ENCODE measurements at regions not wholly inside any gene's neighbourhood (a gene's known extent, or its start where the extent isn't known, plus 50 kb on each side); places are given as distances from the start of the nearest gene placed in this dataset.
A peak's percentile ranks its signal among the peaks of the same experiment; 100 is the strongest.

- intact Hi-C loops (cut with DNase I), result no loop called here
- no peak for DNase-seq
- no peak for ATAC-seq
Measured at GRCh38 chr2:100627330-100628300, 64.8 kb downstream of the PDCL3 start.

GRCh38 chr2:100628506-100628905 lies 65.7 kb downstream of the PDCL3 start:
- intact Hi-C loops (cut with DNase I), result no loop called here
- no peak for ATAC-seq
- no peak for DNase-seq

GRCh38 chr2:100629309-100629708 lies 66.5 kb downstream of the PDCL3 start:
- intact Hi-C loops (cut with DNase I), result no loop called here
- DNase-seq (no peak), ATAC-seq (no peak)

GRCh38 chr2:100630473-100630977 lies 67.7 kb downstream of the PDCL3 start:
- intact Hi-C loops (cut with DNase I), result no loop called here

GRCh38 chr2:100632037-100632436 lies 69.2 kb downstream of the PDCL3 start:
- no peak for DNase-seq
- ATAC-seq, result no peak
- intact Hi-C loops (cut with DNase I), result no loop called here

More at GRCh38 chr2:100630473-100630977, 67.7 kb downstream of the PDCL3 start:
- DNase-seq, result no peak
- no peak for ATAC-seq

DNA sequence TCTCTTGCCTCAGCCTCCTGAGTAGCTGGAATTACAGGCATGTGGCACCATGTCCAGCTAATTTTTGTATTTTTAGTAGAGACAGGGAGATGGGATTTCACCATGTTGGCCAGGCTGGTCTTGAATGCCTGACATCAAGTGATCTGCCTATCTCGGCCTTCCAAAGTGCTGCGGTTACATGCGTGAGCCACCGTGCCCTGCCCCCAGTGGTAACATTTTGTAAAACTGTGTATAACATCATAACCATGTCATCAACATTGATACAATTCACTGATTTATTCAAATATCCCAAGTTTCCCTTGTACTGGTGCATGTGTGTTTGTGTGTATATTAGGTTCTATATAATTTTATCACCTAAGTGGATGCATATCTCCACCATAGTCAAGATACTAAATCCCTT lies 70.0 kb downstream of the PDCL3 start:
- intact Hi-C loops (cut with DNase I), result no loop called here
- ATAC-seq, result no peak
- DNase-seq, result no peak

DNA sequence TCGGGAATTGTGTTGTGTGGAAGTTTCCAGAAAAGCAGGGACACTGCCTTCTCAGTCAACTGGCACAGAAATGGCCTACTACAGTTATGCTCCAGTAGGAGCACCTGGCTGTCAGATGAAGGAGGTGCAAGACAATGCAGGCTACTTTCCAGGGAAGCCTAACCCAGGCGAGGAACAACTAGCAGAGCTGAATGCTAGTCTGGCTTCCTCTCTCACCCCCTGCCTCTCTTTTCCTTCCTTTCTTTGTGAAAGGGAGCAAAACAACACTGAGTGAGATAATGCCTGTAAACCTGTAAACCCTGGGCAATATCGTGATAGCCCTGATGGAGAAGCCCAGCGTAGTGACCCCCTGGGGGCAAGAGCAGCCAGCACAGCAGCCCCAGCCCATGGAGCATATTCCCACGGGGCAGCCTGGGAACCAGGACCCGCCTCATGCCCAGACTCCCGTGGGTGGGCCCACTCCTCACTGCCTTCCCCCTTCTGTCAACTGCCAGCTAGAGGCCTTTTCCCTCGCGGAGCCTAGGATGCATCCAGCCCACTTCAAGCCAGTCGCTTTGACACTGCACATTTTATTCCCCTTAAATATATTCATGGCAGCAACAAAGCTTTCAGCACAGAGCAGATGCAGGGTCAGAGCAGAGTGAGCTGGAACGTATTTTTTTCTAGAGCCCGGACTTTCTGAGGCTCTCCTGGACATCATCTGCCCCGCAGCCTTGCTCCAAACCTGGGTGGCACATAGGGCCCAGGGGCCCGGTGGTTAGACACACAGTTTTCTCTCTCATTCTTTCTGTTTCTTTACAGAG lies 77.0 kb downstream of the PDCL3 start:
- no peak for ATAC-seq
- intact Hi-C loops (cut with DNase I), result no loop called here
- DNase-seq, result no peak

GRCh38 chr2:100640431-100641124 lies 77.8 kb downstream of the PDCL3 start:
- no peak for ATAC-seq
- DNase-seq, result no peak

GRCh38 chr2:100641125-100641435 lies 78.3 kb downstream of the PDCL3 start:
- intact Hi-C loops (cut with DNase I), result no loop called here
- ATAC-seq, result no peak
- DNase-seq, result no peak

More at GRCh38 chr2:100640431-100641124, 77.8 kb downstream of the PDCL3 start:
- intact Hi-C loops (cut with DNase I), result no loop called here

DNA sequence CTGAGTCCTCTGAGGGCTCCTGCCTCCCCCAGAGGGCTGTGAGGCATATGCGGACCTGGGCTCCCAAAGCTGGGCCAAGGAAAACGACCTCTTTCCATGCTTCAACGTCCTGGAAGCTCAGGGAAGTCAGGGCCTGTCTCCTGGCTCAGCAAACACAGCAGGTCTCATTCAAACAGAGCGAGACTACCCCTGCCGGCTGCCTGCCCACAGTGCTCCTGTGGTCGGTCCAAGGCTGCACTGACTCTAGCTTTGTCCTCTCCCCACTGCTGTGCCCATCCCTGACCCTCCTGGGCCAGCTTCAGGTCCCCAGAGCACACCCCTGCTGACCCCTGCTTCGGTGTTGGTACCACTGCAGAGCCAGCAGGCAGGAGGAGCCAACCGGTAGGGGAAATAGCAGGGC lies 79.6 kb downstream of the PDCL3 start:
- DNase-seq (no peak), ATAC-seq (no peak)
- intact Hi-C loops (cut with DNase I), result no loop called here

DNA sequence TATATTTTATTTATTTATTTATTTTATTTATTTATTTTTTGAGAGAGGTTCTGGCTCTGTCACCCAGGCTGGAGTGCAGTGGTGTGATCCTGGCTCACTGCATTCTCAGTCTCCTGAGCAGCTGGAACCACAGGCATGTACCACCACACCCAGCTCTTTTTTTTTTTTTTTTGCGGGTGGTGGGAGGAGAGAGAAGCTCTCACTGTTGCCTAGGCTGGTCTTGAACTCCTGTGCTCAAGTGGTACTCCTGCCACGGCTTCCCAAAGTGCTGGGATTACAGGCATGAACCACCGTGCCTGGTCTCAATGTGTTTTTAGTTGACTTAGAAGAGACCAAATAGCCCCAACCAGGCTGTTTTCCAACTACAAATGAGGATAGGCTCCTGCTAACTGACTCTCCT lies 80.7 kb downstream of the PDCL3 start:
- ATAC-seq, result no peak
- DNase-seq, result no peak
- intact Hi-C loops (cut with DNase I), result no loop called here

GRCh38 chr2:100643906-100644501 lies 81.2 kb downstream of the PDCL3 start:
- no peak for DNase-seq
- ATAC-seq, result no peak
- intact Hi-C loops (cut with DNase I), result no loop called here

- DNase-seq (no peak), ATAC-seq (no peak)
- intact Hi-C loops (cut with DNase I), result no loop called here
Measured at GRCh38 chr2:100645695-100646429, 83.1 kb downstream of the PDCL3 start.

GRCh38 chr2:100647709-100648108 lies 84.9 kb downstream of the PDCL3 start:
- intact Hi-C loops (cut with DNase I), result no loop called here
- ATAC-seq (no peak), DNase-seq (no peak)

DNA sequence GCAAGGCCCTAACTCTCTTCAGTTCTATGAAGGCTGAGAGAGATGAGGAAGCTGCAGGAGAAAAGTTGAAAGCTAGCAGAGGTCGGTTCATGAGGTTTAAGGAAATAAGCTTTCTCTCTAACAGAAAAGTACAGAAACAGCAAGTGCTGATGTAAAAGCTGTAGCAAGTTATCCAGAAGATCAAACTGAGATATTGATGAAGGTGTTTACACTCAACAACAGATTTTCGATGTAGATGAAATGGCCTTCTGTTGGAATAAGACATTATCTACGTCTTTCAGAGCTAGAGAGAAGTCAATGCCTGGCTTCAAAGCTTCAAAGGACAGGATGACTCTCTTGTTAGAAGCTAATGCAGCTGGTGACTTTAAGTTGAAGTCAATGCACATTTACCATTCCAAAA lies 87.4 kb downstream of the PDCL3 start:
- ATAC-seq (no peak), DNase-seq (no peak)
- intact Hi-C loops (cut with DNase I), result no loop called here

DNA sequence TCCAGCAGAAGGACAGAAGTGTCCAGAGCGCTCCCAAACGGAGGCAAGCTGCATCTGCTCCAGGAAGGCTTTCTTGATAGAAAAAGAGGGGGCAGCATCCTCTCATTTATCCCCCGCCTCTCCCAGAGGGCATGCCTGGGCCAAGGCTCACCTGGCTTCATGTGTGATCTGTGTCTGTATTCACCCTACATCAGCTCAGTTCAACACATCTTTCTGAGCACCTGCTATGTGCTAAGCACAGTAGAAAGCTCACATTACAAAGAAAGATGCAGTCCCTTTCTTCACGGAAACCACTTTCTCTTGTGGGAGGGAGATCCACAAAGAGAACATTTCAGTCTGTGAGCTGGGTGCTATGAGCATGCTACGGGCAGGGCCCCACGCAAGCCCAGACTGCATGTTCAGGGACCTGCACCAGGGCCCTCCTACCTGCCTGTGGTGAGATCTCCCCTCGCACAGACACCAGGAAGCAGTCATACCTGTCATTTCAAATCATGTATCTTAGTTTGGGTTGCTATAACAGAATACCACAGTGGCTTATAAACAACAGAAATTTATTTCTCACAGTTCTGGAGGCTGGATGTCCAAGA lies 90.7 kb downstream of the PDCL3 start:
- intact Hi-C loops (cut with DNase I), result no loop called here
- no peak for DNase-seq
- ATAC-seq, result no peak

GRCh38 chr2:100654611-100655010 lies 91.8 kb downstream of the PDCL3 start:
- intact Hi-C loops (cut with DNase I), result no loop called here
- DNase-seq (no peak), ATAC-seq (no peak)

GRCh38 chr2:100655446-100655845 lies 92.7 kb downstream of the PDCL3 start:
- DNase-seq (no peak), ATAC-seq (peak in 1 of 2 donors; percentile 42)
- intact Hi-C loops (cut with DNase I), result no loop called here

All from left cardiac atrium (tissue), 4 donors.